GM18861 (cell line): ENCODE measurements at regions not wholly inside any gene's neighbourhood (a gene's known extent, or its start where the extent isn't known, plus 50 kb on each side); places are given as distances from the start of the nearest gene placed in this dataset.
"Not testable (repeated sequence)": the region's sequence is repeated elsewhere in the genome, so short reads cannot be mapped to it uniquely, and the experiment has no call there.

Source experiments
- ATAC-seq: cut with Tn5 transposase; IDR thresholded peaks from one replicate; pipeline ENCODE4 v1.9.1; 2021; ENCODE audit not compliant: unreplicated experiment

DNA sequence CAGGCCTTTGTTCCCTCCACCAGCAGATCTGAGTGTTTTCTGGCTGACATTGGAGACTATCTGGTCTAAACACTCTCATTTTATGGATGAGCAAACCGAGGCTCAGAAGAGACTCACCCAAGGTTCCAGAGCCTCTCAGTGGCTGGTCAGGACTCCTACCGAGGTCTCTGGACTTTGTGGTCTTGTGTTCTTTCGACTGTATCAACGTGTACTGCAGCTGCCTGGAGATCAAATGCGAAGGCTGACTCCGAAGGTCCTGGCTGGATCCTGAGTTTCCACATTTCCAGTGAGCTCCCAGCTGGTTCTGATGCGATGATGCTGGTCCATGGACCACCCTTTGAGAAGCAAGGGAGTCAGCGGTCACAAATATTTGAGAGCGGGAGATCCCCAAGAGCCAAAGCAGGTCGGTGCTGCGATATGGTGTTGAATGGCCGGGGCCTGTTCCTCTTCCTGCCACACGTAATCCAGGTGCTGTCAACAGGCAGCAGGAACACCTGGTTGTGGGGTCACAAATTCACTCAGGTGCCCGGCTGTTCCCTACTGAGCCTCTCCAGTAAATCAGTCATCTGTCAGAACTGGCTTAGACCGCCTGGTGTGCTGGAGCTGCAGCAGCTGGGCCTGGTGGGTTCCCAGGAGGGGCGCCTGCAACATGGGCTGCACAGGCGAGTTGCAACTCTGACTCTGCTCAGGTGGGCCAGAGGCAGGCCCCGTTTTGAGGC is 94.8 kb upstream of the USP24 start:
- ATAC-seq = no peak

GRCh38 chr1:55309053-55309452 is 93.9 kb upstream of the USP24 start:
- ATAC-seq = no peak

GRCh38 chr1:55305735-55306134 is 90.6 kb upstream of the USP24 start:
- ATAC-seq = no peak

GRCh38 chr1:55304229-55304740 is 89.1 kb upstream of the USP24 start:
- ATAC-seq = no peak

GRCh38 chr1:55302972-55303371 is 87.8 kb upstream of the USP24 start:
- no peak for ATAC-seq

DNA sequence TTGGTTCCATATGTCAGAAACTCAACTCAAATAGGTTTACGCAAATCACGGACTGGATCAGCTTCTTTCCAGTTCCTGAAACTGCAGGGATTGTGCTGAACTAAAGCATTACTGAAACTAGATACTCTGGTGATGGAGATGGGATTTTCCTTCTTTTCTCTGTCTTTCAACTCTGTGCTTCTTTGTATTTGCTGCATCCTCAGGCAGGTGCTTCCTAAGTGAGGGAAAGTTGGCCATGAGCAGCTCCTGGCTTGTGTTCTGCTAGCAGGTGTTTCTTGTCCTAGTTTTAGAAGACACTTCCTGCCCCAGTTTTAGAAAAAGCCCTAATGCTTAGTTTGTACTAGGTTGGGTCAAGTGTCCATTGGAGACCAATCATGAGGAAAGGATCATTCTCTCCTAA is 86.7 kb upstream of the USP24 start:
- ATAC-seq = no peak

GRCh38 chr1:55300975-55301374 is 85.8 kb upstream of the USP24 start:
- ATAC-seq = no peak

GRCh38 chr1:55298167-55298894 is 83.2 kb upstream of the USP24 start:
- ATAC-seq = no peak

DNA sequence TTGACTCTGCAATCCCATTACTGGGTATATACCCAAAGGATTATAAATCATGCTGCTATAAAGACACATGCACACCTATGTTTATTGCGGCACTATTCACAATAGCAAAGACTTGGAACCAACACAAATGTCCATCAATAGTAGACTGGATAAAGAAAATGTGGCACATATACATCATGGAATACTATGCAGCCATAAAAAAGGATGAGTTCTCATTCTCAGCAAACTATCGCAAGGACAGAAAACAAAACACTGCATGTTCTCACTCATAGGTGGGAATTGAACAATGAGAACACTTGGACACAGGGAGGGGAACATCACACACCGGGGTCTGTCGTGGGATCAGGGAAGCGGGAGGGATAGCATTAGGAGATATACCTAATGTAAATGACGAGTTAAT is 81.1 kb upstream of the USP24 start:
- ATAC-seq = not testable (repeated sequence)

GRCh38 chr1:55289614-55290013 is 74.5 kb upstream of the USP24 start:
- ATAC-seq = no peak

DNA sequence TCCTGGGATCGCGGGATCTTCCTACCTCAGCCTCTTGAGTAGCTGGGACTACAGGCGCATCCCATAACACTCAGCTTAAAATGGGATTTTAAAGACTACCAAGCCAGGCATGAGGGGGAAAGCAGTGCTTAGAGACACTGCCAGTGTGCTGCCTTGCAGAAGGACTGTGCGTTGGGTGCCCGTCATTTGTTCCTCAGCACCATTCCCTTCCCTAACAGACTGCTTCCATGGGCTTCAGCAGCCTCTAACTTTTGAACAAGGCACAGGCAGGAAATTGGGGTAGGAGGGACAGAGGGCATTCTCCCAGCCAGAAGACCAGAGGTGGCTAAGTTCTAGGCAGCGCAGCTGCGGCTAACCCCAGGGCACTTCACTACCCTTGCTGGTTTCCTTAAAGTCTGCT is 73.9 kb upstream of the USP24 start:
- no peak for ATAC-seq

- ATAC-seq = peak; percentile 75
These were observed 73.1 kb upstream of the USP24 start for GRCh38 chr1:55288245-55288644.

- peak; percentile 25 for ATAC-seq
These were observed 72.6 kb upstream of the USP24 start for GRCh38 chr1:55287723-55288122.

GRCh38 chr1:55286856-55287602 is 71.9 kb upstream of the USP24 start:
- no peak for ATAC-seq

- no peak for ATAC-seq
These were observed 70.7 kb upstream of the USP24 start for GRCh38 chr1:55285834-55286233.

- ATAC-seq = no peak
These were observed 69.7 kb upstream of the USP24 start for GRCh38 chr1:55284856-55285255.

DNA sequence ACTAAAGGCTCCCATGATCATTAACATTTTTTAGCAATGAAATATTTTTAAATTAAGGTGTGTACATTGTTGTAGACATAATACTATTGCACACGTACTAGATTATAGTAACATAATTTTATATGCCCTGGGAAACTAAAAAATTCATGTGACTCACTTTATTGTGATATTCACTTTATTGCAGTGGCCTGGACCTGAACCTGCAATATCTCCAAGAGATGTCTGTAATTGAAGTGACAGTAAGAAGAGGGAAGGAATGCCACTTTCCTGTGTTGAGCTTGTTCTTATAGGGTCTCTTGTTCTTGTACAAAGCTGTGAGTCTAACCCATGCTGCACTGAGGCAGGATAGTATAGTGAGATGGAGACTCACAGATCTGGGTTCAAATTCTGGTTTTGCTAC is 66.9 kb upstream of the USP24 start:
- no peak for ATAC-seq

GRCh38 chr1:55280731-55281130 is 65.6 kb upstream of the USP24 start:
- no peak for ATAC-seq

GRCh38 chr1:55279627-55280026 is 64.5 kb upstream of the USP24 start:
- ATAC-seq = no peak

GRCh38 chr1:55278378-55278777 is 63.2 kb upstream of the USP24 start:
- ATAC-seq = no peak

GRCh38 chr1:55277377-55278130 is 62.4 kb upstream of the USP24 start:
- ATAC-seq = peak; percentile 69
